Heart left ventricle (tissue), 16 donors: ENCODE measurements at regions not wholly inside any gene's neighbourhood (a gene's known extent, or its start where the extent isn't known, plus 50 kb on each side); places are given as distances from the start of the nearest gene placed in this dataset.

Experiments used
- ATAC-seq, 4 donors: fragments of 200-7000 bp; cut with Tn5 transposase; one replicate each; pipeline ENCODE4 v1.9.1; 2020 to 2022; ENCODE audit warnings: moderate library complexity in 4 of 4, mild to moderate bottlenecking in 3 of 4, moderate number of reproducible peaks in 1 of 4
- DNase-seq, 5 donors: peaks; one replicate each; pipeline ENCODE4 v3.0.0-alpha.2; 2020
- H3K27ac ChIP-seq, 12 donors: fragments of 200-600 bp; sonication (generic) in 4 of 12; one replicate each; pipeline versions ENCODE4 v1.5.0 to v1.8.0; 2016 to 2022; ENCODE audit warnings: mild to moderate bottlenecking in 2 of 12
- H3K27me3 ChIP-seq, 9 donors: fragments of 200-600 bp; sonication (generic) in 2 of 9; one replicate each; pipeline versions ENCODE4 v1.5.1 to v1.8.0; 2016 to 2022; ENCODE audit warnings: mild to moderate bottlenecking in 3 of 9
- H3K36me3 ChIP-seq, 9 donors: fragments of 200-600 bp; sonication (generic) in 2 of 9; one replicate each; pipeline versions ENCODE4 v1.5.0 to v1.8.0; 2018 to 2022; ENCODE audit warnings: mild to moderate bottlenecking in 2 of 9
- H3K4me1 ChIP-seq, 12 donors: fragments of 200-600 bp; sonication (generic) in 4 of 12; one replicate each; pipeline versions ENCODE4 v1.5.0 to v1.8.0; 2016 to 2022; ENCODE audit warnings: mild to moderate bottlenecking in 3 of 12
- H3K4me3 ChIP-seq, 12 donors: fragments of 200-600 bp; sonication (generic) in 4 of 12; one replicate each; pipeline versions ENCODE4 v1.5.0 to v1.8.0; 2017 to 2022; ENCODE audit warnings: mild to moderate bottlenecking in 9 of 12, moderate library complexity in 4 of 12
- H3K9me3 ChIP-seq, 12 donors: fragments of 200-600 bp; sonication (generic) in 4 of 12; one replicate each; pipeline versions ENCODE4 v1.5.0 to v1.8.0; 2016 to 2022; ENCODE audit warnings: mild to moderate bottlenecking in 1 of 12
- POLR2A ChIP-seq, 2 donors: fragments of 450-650 bp; IDR thresholded peaks; one replicate each; pipeline ENCODE4 v1.6.1; 2017; ENCODE audit warnings: antibody characterized with exemption in 2 of 2, mild to moderate bottlenecking in 2 of 2, moderate library complexity in 2 of 2
- WGBS, 4 donors: extraction: QIAGEN DNeasy Blood & Tissue Kit in 2 of 4; methylation state at CpG; one replicate each; pipeline versions ENCODE4 v1.1.5 to v1.1.7; 2013 to 2018; 5-methylcytosine and 5-hydroxymethylcytosine counted together
- intact Hi-C, 10 donors: fragments of 100-400 bp; cut with DNase I; formaldehyde crosslinking; loops; one replicate each; pipeline versions ENCODE4 v1.11.1 to v1.14.2; 2022
- TF ChIP-seq, protein P1 (sequence below), 12 donors: fragments of 200-600 bp; sonication (generic) in 4 of 12; IDR thresholded peaks; one replicate each; pipeline versions ENCODE4 v1.5.0 to v1.8.0; 2018 to 2022; ENCODE audit warnings: antibody characterized with exemption in 12 of 12, mild to moderate bottlenecking in 5 of 12
- donor health status: ischemic (EF 13 %, LVEDD 7.1; RV severe dilation, severe dysfunction).
- donor health status: healthy with polysubstance abuse.
- donor health status: DM: no; HTN: yes; CAD: no.
- donor health status: DM: no; HTN: no; CAD: no.
- donor health status: ischemic (EF 25% LVEDD 6.9; RV normal size, moderate dysfunction).
- donor health status: ischemic (EF 25% LVEDD 5.7; RV mildly dilated, moderate dysfunction).
- donor health status: healthy.
- donor health status: DM: yes; HTN: yes; CAD: no.
- donor health status: ischemic (EF 35%, LVEDD 5.7; RV mildly dilated, moderate dysfunction).
- donor health status: nonischemic (EF 11% LVEDD 7.7; RV severe dilation, severe dysfunction).
- donor health status: DM: yes; HTN: yes; CAD: no.
- donor health status: PGD.
- donor health status: ischemic (EF 29% LVEDD 5.4; RV normal size, mild dysfunction).
- donor health status: nonischemic (EF 23%, LVEDD 6.1; RV moderate dilation, normal function).

- intact Hi-C loops = no loop called here
- WGBS, 4 donors = 77 to 84% (median 80%) methylated on average over 6 of the region's 6 CpGs
- TF ChIP-seq POLR2A (IDR thresholded peaks at IDR 0.05) = no peak
- TF ChIP-seq, protein P1, sequence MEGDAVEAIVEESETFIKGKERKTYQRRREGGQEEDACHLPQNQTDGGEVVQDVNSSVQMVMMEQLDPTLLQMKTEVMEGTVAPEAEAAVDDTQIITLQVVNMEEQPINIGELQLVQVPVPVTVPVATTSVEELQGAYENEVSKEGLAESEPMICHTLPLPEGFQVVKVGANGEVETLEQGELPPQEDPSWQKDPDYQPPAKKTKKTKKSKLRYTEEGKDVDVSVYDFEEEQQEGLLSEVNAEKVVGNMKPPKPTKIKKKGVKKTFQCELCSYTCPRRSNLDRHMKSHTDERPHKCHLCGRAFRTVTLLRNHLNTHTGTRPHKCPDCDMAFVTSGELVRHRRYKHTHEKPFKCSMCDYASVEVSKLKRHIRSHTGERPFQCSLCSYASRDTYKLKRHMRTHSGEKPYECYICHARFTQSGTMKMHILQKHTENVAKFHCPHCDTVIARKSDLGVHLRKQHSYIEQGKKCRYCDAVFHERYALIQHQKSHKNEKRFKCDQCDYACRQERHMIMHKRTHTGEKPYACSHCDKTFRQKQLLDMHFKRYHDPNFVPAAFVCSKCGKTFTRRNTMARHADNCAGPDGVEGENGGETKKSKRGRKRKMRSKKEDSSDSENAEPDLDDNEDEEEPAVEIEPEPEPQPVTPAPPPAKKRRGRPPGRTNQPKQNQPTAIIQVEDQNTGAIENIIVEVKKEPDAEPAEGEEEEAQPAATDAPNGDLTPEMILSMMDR (IDR thresholded peaks at IDR 0.05) = no peak
These were observed 1049.9 kb upstream of the WWC1 start for GRCh38 chr5:167241436-167242067.

DNA sequence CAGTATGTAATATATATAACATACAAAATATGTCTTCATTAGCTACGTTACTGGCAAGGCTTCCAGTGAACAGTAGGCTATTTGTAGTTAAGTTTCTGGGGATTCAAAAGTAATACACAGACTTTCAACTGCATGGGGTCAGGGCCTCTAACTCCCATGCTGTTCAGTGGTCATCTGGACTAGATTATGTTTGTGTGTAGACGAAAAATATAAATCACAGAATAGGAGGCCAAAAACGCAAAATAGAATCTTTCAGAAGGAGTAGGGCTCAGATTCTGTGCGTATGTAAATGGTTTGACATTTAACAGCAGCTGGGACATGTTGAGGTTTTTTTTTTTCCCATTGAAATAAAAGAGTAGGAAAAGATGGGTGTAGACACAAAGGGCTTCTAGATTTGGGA lies 1048.7 kb upstream of the WWC1 start:
- ATAC-seq (no peak), DNase-seq (no peak)
- 65 to 71% (median 67%) methylated on average over 4 of the region's 4 CpGs for whole genome bisulfite sequencing, 4 donors
- Histone ChIP-seq H3K36me3 (no peaks in the 10 kb centered on the region), H3K4me3 (no peak overlapping the region), H3K27ac (no peak overlapping the region), H3K9me3 (no peaks in the 10 kb centered on the region), H3K4me1 (no peaks in the 10 kb centered on the region), H3K27me3 (no peaks in the 10 kb centered on the region)
- TF ChIP-seq POLR2A (IDR thresholded peaks at IDR 0.05) = no peak
- TF ChIP-seq, protein P1 (IDR thresholded peaks at IDR 0.05) = no peak
- intact Hi-C loops = no loop called here

More at GRCh38 chr5:167241436-167242067, 1049.9 kb upstream of the WWC1 start:
- Histone ChIP-seq H3K27ac (no peak overlapping the region), H3K36me3 (no peaks in the 10 kb centered on the region), H3K4me3 (no peak overlapping the region), H3K9me3 (no peaks in the 10 kb centered on the region), H3K27me3 (no peaks in the 10 kb centered on the region), H3K4me1 (no peaks in the 10 kb centered on the region)
- no peak for DNase-seq
- ATAC-seq = no peak

DNA sequence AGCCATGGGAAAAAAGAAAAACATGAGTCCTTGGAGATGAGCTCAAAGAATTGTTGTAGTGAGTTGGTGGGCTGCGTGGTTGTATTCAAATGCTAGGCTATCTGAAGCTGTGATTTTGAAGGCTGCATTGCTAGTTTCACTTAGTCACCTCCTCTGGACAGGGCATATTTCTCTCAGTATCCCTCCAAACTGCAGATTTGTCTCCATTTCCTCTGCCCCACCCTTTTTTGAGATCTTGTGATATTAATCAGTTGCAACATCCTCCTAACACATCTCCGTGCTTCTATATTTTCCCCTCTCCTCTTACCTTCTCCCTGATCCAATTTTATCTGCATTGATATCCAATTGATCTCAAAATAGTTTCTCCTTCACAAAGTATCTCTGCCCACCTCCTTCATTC lies 1048.0 kb upstream of the WWC1 start:
- DNase-seq = no peak
- TF ChIP-seq POLR2A (IDR thresholded peaks at IDR 0.05) = no peak
- TF ChIP-seq, protein P1 (IDR thresholded peaks at IDR 0.05) = no peak
- H3K27ac ChIP-seq = no peak overlapping the region
- WGBS, 4 donors = 60 to 76% (median 70%) methylated on average over 2 of the region's 2 CpGs
- H3K27me3 ChIP-seq = no peaks in the 10 kb centered on the region
- intact Hi-C loops = no loop called here
- H3K9me3 ChIP-seq = no peaks in the 10 kb centered on the region
- H3K4me3 ChIP-seq = no peak overlapping the region
- H3K4me1 ChIP-seq = no peaks in the 10 kb centered on the region
- ATAC-seq = no peak
- no peaks in the 10 kb centered on the region for H3K36me3 ChIP-seq

DNA sequence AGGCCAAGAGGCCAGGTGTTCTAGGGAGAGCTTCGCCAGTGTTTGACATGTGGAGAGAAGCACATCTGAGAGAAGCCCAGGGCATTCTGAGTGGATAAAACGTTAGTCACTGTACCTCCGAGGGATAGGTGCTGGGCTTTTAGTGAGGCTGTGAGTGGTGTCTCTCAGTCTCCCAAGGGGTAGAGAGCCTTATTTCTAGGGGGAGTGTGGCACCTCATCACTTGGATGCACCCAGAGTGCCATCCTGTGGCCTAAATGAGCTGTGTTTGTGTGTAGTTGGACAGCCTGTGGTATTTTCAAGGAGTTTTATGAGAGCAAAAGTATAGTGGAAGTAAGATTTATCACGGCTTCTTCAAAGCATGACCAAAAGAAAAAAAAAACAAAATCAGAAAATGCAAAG lies 1046.9 kb upstream of the WWC1 start:
- Histone ChIP-seq H3K36me3 (no peaks in the 10 kb centered on the region), H3K27me3 (no peaks in the 10 kb centered on the region), H3K4me1 (no peaks in the 10 kb centered on the region), H3K27ac (no peak overlapping the region), H3K4me3 (no peak overlapping the region), H3K9me3 (no peaks in the 10 kb centered on the region)
- 41 to 66% (median 50%) methylated on average over 4 of the region's 4 CpGs for WGBS, 4 donors
- ATAC-seq = no peak
- TF ChIP-seq, protein P1 (IDR thresholded peaks at IDR 0.05) = peak in 2 of 12 donors; percentile 5 to 10
- no peak for TF ChIP-seq POLR2A (IDR thresholded peaks at IDR 0.05)
- intact Hi-C loops = no loop called here
- DNase-seq = no peak
